PC-9 (cell line): ENCODE measurements at regions not wholly inside any gene's neighbourhood (a gene's known extent, or its start where the extent isn't known, plus 50 kb on each side); places are given as distances from the start of the nearest gene placed in this dataset.
A peak's percentile ranks its signal among the peaks of the same experiment; 100 is the strongest.

Source experiments
- BruUV-seq: library from RNA; stranded (reverse); fragments of 400-500 nt; replicated peaks from 2 replicates; lab custom pipeline; 2021; lab: Mats Ljungman, UMichigan
- CTCF ChIA-PET: fragments of 300-600 bp; sonication (Branson Sonifier 250); formaldehyde crosslinking; loops from one replicate; lab custom pipeline; 2022; ENCODE audit warnings: antibody characterized with exemption; lab: Charles Lee
- POLR2A ChIA-PET: fragments of 300-600 bp; sonication (Branson Sonifier 250); formaldehyde crosslinking; loops from one replicate; lab custom pipeline; 2022; ENCODE audit warnings: antibody characterized with exemption; ENCODE audit not compliant: unreplicated experiment; lab: Charles Lee
- DNase-seq, 2 experiments: peaks; one replicate each; pipeline versions ENCODE4 v3.0.0 to v3.0.0-alpha.2; 2015 to 2022; ENCODE audit warnings: mixed read lengths in 1 of 2
- H2AFZ ChIP-seq: fragments of 200-600 bp; sonication (generic); 2 replicates; pipeline ENCODE4 v1.8.1; 2017; ENCODE audit warnings: antibody characterized with exemption
- H3F3A ChIP-seq: fragments of 200-600 bp; sonication (generic); 2 replicates; pipeline ENCODE4 v1.8.1; 2017; ENCODE audit warnings: antibody characterized with exemption, mild to moderate bottlenecking, low read depth; ENCODE audit not compliant: insufficient read depth
- H3K27ac ChIP-seq: fragments of 200-600 bp; sonication (generic); 2 replicates; pipeline ENCODE4 v1.6.1; 2016; ENCODE audit warnings: mixed run types
- H3K27me3 ChIP-seq: fragments of 200-600 bp; sonication (generic); 2 replicates; pipeline ENCODE4 v1.6.1; 2016; ENCODE audit warnings: low read depth, mixed run types; ENCODE audit not compliant: insufficient read depth
- H3K36me3 ChIP-seq: fragments of 200-600 bp; sonication (generic); 2 replicates; pipeline ENCODE4 v1.6.1; 2016; ENCODE audit warnings: low read depth, mixed run types
- H3K4me1 ChIP-seq: fragments of 200-600 bp; sonication (generic); replicated peaks from 2 replicates; pipeline ENCODE4 v1.6.1; 2016; ENCODE audit warnings: mixed run types; ENCODE audit not compliant: insufficient read depth
- H3K4me2 ChIP-seq: fragments of 200-600 bp; sonication (generic); 2 replicates; pipeline ENCODE4 v1.6.1; 2017; ENCODE audit warnings: mixed run types
- H3K4me3 ChIP-seq: fragments of 200-600 bp; sonication (generic); 2 replicates; pipeline ENCODE4 v1.6.1; 2016; ENCODE audit warnings: mixed run types
- H3K79me2 ChIP-seq: fragments of 200-600 bp; sonication (generic); 2 replicates; pipeline ENCODE4 v1.6.1; 2017; ENCODE audit warnings: low read depth, mixed run types
- H3K9me2 ChIP-seq: fragments of 200-600 bp; sonication (generic); 2 replicates; pipeline ENCODE4 v1.8.1; 2017; ENCODE audit warnings: mild to moderate bottlenecking; ENCODE audit not compliant: insufficient read depth
- H3K9me3 ChIP-seq: fragments of 200-600 bp; sonication (generic); 2 replicates; pipeline ENCODE4 v1.8.1; 2016; ENCODE audit warnings: low read depth; ENCODE audit not compliant: insufficient read depth
- H4K20me1 ChIP-seq: fragments of 200-600 bp; sonication (generic); 2 replicates; pipeline ENCODE4 v1.8.1; 2017; ENCODE audit not compliant: insufficient read depth
- CTCF ChIP-seq: fragments of 200-600 bp; sonication (generic); conservative IDR thresholded peaks from 2 replicates; pipeline ENCODE4 v1.6.1; 2017; ENCODE audit warnings: mixed run types, antibody characterized with exemption, mild to moderate bottlenecking, moderate library complexity
- EZH2 ChIP-seq: fragments of 200-600 bp; sonication (generic); IDR thresholded peaks from 2 replicates; pipeline ENCODE4 v1.8.0; 2017; ENCODE audit warnings: antibody characterized with exemption, low read depth
- intact Hi-C: fragments of 100-400 bp; cut with micrococcal nuclease; formaldehyde crosslinking; loops from one replicate; pipeline ENCODE4 v1.10.0; 2022; ENCODE audit not compliant: unreplicated experiment

GRCh38 chr6:7006515-7007191 lies 101.1 kb upstream of the RREB1 start:
- POLR2A ChIA-PET, result no interaction called here

GRCh38 chr6:7008451-7008988 lies 99.2 kb upstream of the RREB1 start:
- intact Hi-C loops, result loop anchor here (1.0 to 2.0 kb wide), 2 partner anchors 11 to 50 kb away; no protein-coding TSS in a partner anchor
- POLR2A ChIA-PET, result interaction anchor here (0.7 kb wide), 2 partner anchors 40 to 127 kb away, joined by 4 to 5 read pairs; no protein-coding TSS in a partner anchor
- Histone ChIP-seq H2AFZ (no peak overlapping the region), H3K36me3 (no peaks in the 10 kb centered on the region), H3K4me1 (peaks cover 16% of the 10 kb centered on the region), H3K4me3 (no peak overlapping the region), H4K20me1 (no peaks in the 10 kb centered on the region), H3K9me3 (no peaks in the 10 kb centered on the region), H3K4me2 (peak overlapping the region; percentile 31; the same call in 1 of the 2 replicates), H3K79me2 (no peaks in the 10 kb centered on the region), H3K27ac (peak overlapping the region; percentile 51), H3K27me3 (no peaks in the 10 kb centered on the region), H3K9me2 (no peaks in the 10 kb centered on the region), H3F3A (peaks cover 14% of the 10 kb centered on the region)
- DNase-seq, result peak; percentile 41 to 83
- TF ChIP-seq EZH2 (no peak), CTCF (no peak)
- CTCF ChIA-PET, result interaction anchor here (0.6 to 0.9 kb wide), 2 partner anchors 188 to 309 kb away, joined by 3 to 12 read pairs; no protein-coding TSS in a partner anchor
- BruUV-seq, result no TSS peak

More at GRCh38 chr6:7006515-7007191, 101.1 kb upstream of the RREB1 start:
- intact Hi-C loops, result no loop called here
- no peaks in the 10 kb centered on the region for H3K36me3 ChIP-seq
- no TSS peak for BruUV-seq
- TF ChIP-seq EZH2 (no peak), CTCF (no peak)
- no peaks in the 10 kb centered on the region for H4K20me1 ChIP-seq
- H3K27ac ChIP-seq, result no peak overlapping the region
- H3F3A ChIP-seq, result peaks cover 14% of the 10 kb centered on the region
- H3K27me3 ChIP-seq, result no peaks in the 10 kb centered on the region
- CTCF ChIA-PET, result no interaction called here
- no peak overlapping the region for H2AFZ ChIP-seq
- no peak overlapping the region for H3K4me2 ChIP-seq
- H3K9me3 ChIP-seq, result no peaks in the 10 kb centered on the region
- H3K4me1 ChIP-seq, result peaks cover 16% of the 10 kb centered on the region
- H3K79me2 ChIP-seq, result no peaks in the 10 kb centered on the region
- H3K4me3 ChIP-seq, result no peak overlapping the region
- DNase-seq, result no peak
- H3K9me2 ChIP-seq, result no peaks in the 10 kb centered on the region

GRCh38 chr6:7016226-7016625 lies 91.5 kb upstream of the RREB1 start:
- TF ChIP-seq CTCF (no peak), EZH2 (no peak)
- no peaks in the 10 kb centered on the region for H3K36me3 ChIP-seq
- H3K4me1 ChIP-seq, result no peaks in the 10 kb centered on the region
- no peaks in the 10 kb centered on the region for H3K9me2 ChIP-seq
- intact Hi-C loops, result no loop called here
- no peak overlapping the region for H2AFZ ChIP-seq
- no peak overlapping the region for H3K4me2 ChIP-seq
- H3K27ac ChIP-seq, result no peak overlapping the region
- no peaks in the 10 kb centered on the region for H4K20me1 ChIP-seq
- POLR2A ChIA-PET, result no interaction called here
- H3K9me3 ChIP-seq, result no peaks in the 10 kb centered on the region
- H3K27me3 ChIP-seq, result no peaks in the 10 kb centered on the region
- no peak for DNase-seq
- no peak overlapping the region for H3K4me3 ChIP-seq
- H3K79me2 ChIP-seq, result no peaks in the 10 kb centered on the region
- H3F3A ChIP-seq, result no peaks in the 10 kb centered on the region
- CTCF ChIA-PET, result no interaction called here
- BruUV-seq, result no TSS peak
